ENCODE measurements at regions not wholly inside any gene's neighbourhood (a gene's known extent, or its start where the extent isn't known, plus 50 kb on each side); places are given as distances from the start of the nearest gene placed in this dataset.

DNA sequence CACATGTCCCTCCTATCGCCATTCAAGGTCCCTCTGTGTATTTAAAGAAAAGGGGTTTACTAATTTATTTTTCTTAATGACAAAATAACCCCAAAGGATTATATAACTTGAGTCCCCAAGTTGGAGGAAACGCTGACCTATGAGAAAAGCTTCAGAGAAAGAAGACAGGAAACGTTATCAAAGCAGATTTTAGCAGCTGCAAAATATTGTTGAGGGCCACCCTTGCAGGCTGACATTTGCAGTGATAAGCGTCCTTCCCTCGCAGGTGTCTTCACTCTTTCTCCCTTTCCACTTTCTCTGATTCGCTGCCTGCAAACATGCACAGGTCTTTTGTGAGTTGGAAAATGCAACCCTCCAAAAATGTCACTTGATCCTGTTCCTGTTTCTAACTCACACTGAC, 103.2 kb upstream of the RIPOR2 start:
- H3K4me2 ChIP-seq (ENCODE audit: low read length), result peak overlapping the region; percentile 17; the same call in 1 of the 2 replicates

GRCh38 chr6:25041485-25042035, 105.8 kb upstream of the RIPOR2 start:
- Histone ChIP-seq H3F3A (ENCODE audit: control insufficient read depth, insufficient read depth) (no peaks in the 10 kb centered on the region), H4K20me1 (ENCODE audit: control insufficient read depth, insufficient read depth, low read depth, low read length) (no peaks in the 10 kb centered on the region), H3K9me3 (ENCODE audit: control insufficient read depth, insufficient read depth, low read length) (no peaks in the 10 kb centered on the region), H3K36me3 (ENCODE audit: control insufficient read depth, low read length) (no peaks in the 10 kb centered on the region), H3K27me3 (ENCODE audit: control insufficient read depth, low read length) (no peaks in the 10 kb centered on the region), H3K4me2 (ENCODE audit: low read length) (peak overlapping the region; percentile 43), H3K4me3 (ENCODE audit: low read length) (peak overlapping the region; percentile 1), H3K27ac (ENCODE audit: low read depth, low read length) (no peak overlapping the region), H3K79me2 (ENCODE audit: control insufficient read depth, low read length) (no peaks in the 10 kb centered on the region), H3K4me1 (ENCODE audit: control insufficient read depth, low read length) (peaks cover 30% of the 10 kb centered on the region), H3K9me2 (replicated peaks; ENCODE audit: control insufficient read depth, low read length) (no peaks in the 10 kb centered on the region)
- TF ChIP-seq, protein P1, sequence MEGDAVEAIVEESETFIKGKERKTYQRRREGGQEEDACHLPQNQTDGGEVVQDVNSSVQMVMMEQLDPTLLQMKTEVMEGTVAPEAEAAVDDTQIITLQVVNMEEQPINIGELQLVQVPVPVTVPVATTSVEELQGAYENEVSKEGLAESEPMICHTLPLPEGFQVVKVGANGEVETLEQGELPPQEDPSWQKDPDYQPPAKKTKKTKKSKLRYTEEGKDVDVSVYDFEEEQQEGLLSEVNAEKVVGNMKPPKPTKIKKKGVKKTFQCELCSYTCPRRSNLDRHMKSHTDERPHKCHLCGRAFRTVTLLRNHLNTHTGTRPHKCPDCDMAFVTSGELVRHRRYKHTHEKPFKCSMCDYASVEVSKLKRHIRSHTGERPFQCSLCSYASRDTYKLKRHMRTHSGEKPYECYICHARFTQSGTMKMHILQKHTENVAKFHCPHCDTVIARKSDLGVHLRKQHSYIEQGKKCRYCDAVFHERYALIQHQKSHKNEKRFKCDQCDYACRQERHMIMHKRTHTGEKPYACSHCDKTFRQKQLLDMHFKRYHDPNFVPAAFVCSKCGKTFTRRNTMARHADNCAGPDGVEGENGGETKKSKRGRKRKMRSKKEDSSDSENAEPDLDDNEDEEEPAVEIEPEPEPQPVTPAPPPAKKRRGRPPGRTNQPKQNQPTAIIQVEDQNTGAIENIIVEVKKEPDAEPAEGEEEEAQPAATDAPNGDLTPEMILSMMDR (IDR thresholded peaks at IDR 0.05; ENCODE audit: low read depth, low read length, poor library complexity, severe bottlenecking), result no peak
- TF ChIP-seq EZH2phosphoT487 (IDR thresholded peaks at IDR 0.05; ENCODE audit: borderline replicate concordance, low read length), result no peak

More for the DNA sequence above, 103.2 kb upstream of the RIPOR2 start:
- no peak for TF ChIP-seq EZH2phosphoT487 (IDR thresholded peaks at IDR 0.05; ENCODE audit: borderline replicate concordance, low read length)
- TF ChIP-seq, protein P1 (IDR thresholded peaks at IDR 0.05; ENCODE audit: low read depth, low read length, poor library complexity, severe bottlenecking), result no peak
- H3F3A ChIP-seq (ENCODE audit: control insufficient read depth, insufficient read depth), result no peaks in the 10 kb centered on the region
- H3K9me3 ChIP-seq (ENCODE audit: control insufficient read depth, insufficient read depth, low read length), result no peaks in the 10 kb centered on the region
- H3K4me1 ChIP-seq (ENCODE audit: control insufficient read depth, low read length), result peaks cover 52% of the 10 kb centered on the region
- no peak overlapping the region for H3K27ac ChIP-seq (ENCODE audit: low read depth, low read length)
- H3K27me3 ChIP-seq (ENCODE audit: control insufficient read depth, low read length), result no peaks in the 10 kb centered on the region
- H3K79me2 ChIP-seq (ENCODE audit: control insufficient read depth, low read length), result no peaks in the 10 kb centered on the region
- no peaks in the 10 kb centered on the region for H3K9me2 ChIP-seq (replicated peaks; ENCODE audit: control insufficient read depth, low read length)
- no peaks in the 10 kb centered on the region for H3K36me3 ChIP-seq (ENCODE audit: control insufficient read depth, low read length)
- H3K4me3 ChIP-seq (ENCODE audit: low read length), result no peak overlapping the region
- H4K20me1 ChIP-seq (ENCODE audit: control insufficient read depth, insufficient read depth, low read depth, low read length), result no peaks in the 10 kb centered on the region

DNA sequence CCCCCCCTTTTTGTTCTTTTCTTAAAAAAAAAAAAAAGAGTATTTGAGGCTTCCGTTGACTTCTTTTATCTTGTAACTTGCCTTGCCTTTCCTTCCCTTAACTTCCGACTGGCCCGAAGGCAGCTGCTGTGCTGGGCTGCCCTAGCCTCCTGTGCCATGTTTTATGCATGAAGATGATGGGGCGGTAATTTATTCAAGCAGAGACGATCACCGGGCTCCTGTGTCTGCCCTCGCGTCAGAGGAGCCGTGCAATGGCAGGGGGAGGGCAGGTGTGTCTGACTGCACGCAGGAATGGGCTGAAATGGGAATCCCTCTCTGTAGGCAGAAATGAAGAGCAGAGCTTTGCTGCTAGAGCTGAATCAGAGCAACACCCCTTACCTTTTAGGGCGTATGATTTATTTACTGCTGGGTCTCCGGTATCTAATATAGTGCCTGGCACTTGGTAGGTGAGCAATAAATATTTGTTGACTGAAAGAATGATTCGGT, 106.3 kb upstream of the RIPOR2 start:
- Histone ChIP-seq H3F3A (ENCODE audit: control insufficient read depth, insufficient read depth) (no peaks in the 10 kb centered on the region), H3K4me3 (ENCODE audit: low read length) (peak overlapping the region; percentile 1), H3K27ac (ENCODE audit: low read depth, low read length) (no peak overlapping the region), H3K9me2 (replicated peaks; ENCODE audit: control insufficient read depth, low read length) (no peaks in the 10 kb centered on the region), H4K20me1 (ENCODE audit: control insufficient read depth, insufficient read depth, low read depth, low read length) (no peaks in the 10 kb centered on the region), H3K9me3 (ENCODE audit: control insufficient read depth, insufficient read depth, low read length) (no peaks in the 10 kb centered on the region), H3K36me3 (ENCODE audit: control insufficient read depth, low read length) (no peaks in the 10 kb centered on the region), H3K79me2 (ENCODE audit: control insufficient read depth, low read length) (no peaks in the 10 kb centered on the region), H3K4me2 (ENCODE audit: low read length) (peak overlapping the region; percentile 43), H3K4me1 (ENCODE audit: control insufficient read depth, low read length) (peaks cover 30% of the 10 kb centered on the region), H3K27me3 (ENCODE audit: control insufficient read depth, low read length) (no peaks in the 10 kb centered on the region)
- TF ChIP-seq, protein P1 (IDR thresholded peaks at IDR 0.05; ENCODE audit: low read depth, low read length, poor library complexity, severe bottlenecking), result no peak
- TF ChIP-seq EZH2phosphoT487 (IDR thresholded peaks at IDR 0.05; ENCODE audit: borderline replicate concordance, low read length), result no peak

All from DOHH2 (cell line).